Spleen (tissue), 7 donors: ENCODE measurements at regions not wholly inside any gene's neighbourhood (a gene's known extent, or its start where the extent isn't known, plus 50 kb on each side); places are given as distances from the start of the nearest gene placed in this dataset.
A peak's percentile ranks its signal among the peaks of the same experiment; 100 is the strongest.

Experiments
- POLR2A ChIP-seq, 3 donors: fragments of 450-650 bp; IDR thresholded peaks; one replicate each; pipeline ENCODE4 v1.5.1; 2017; ENCODE audit warnings: antibody characterized with exemption in 3 of 3, mild to moderate bottlenecking in 1 of 3
- POLR2AphosphoS5 ChIP-seq, 3 donors: sonication (generic); formaldehyde crosslinking; IDR thresholded peaks; one replicate each; pipeline ENCODE4 v1.5.1; 2017; ENCODE audit warnings: antibody characterized with exemption in 3 of 3
- TF ChIP-seq, protein P1 (sequence below), 11 experiments: fragments of 200-600 bp in 7 of 11; fragments of 450-650 bp in 4 of 11; sonication (generic) in 4 of 11; IDR thresholded peaks in 8 of 11; conservative IDR thresholded peaks in 3 of 11; 1 replicate in 7 of 11; 2 replicates in 4 of 11; pipeline versions ENCODE4 v1.4.0 to v1.8.0; 2016 to 2021; ENCODE audit warnings: antibody characterized with exemption in 11 of 11, inconsistent platforms in 4 of 11, mild to moderate bottlenecking in 1 of 11
- donor health status: DM: no; HTN: no; CAD: no; lungs with moderate emphysema.
- donor health status: DM: no; HTN: no; CAD: no.
- donor health status: DM: no; HTN: no; CAD: no.

DNA sequence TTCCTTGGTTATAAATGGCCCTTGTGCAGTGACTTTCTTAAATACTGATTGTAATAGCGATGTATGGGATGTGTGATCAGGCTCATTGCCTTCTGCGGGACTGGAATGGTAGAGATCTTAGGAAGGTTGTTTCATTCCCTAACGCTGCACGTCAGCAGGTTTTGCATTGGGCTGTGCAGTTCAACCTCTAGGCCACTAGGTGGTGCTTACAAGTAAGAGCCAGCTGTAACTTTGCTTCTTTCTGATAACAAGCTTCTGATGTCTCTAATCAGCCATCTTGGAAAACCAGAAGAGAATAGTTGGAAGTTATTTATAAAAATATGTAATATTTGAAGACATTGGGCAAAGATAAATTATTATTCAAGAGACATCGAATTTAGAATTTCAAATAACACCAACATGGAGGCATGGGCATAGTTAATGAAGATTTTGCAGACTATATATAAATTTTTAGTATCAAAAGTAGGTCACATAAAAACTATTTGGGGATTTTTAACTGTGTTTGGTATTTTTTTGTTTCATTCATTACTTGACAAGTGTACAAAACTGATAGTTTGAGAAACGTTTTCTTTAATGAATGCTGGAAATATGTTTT is 339.7 kb upstream of the PCDH7 start:
- TF ChIP-seq POLR2AphosphoS5 (IDR thresholded peaks at IDR 0.05) (no peak), POLR2A (IDR thresholded peaks at IDR 0.05) (no peak)
- TF ChIP-seq, protein P1, sequence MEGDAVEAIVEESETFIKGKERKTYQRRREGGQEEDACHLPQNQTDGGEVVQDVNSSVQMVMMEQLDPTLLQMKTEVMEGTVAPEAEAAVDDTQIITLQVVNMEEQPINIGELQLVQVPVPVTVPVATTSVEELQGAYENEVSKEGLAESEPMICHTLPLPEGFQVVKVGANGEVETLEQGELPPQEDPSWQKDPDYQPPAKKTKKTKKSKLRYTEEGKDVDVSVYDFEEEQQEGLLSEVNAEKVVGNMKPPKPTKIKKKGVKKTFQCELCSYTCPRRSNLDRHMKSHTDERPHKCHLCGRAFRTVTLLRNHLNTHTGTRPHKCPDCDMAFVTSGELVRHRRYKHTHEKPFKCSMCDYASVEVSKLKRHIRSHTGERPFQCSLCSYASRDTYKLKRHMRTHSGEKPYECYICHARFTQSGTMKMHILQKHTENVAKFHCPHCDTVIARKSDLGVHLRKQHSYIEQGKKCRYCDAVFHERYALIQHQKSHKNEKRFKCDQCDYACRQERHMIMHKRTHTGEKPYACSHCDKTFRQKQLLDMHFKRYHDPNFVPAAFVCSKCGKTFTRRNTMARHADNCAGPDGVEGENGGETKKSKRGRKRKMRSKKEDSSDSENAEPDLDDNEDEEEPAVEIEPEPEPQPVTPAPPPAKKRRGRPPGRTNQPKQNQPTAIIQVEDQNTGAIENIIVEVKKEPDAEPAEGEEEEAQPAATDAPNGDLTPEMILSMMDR (IDR thresholded peaks at IDR 0.05 in 8 of 11, conservative IDR thresholded peaks at IDR 0.05 in 3 of 11) = peak in 7 of 11 experiments; percentile 21 to 62 (median 48)
